Heart left ventricle (tissue), 13 donors: ENCODE measurements at regions not wholly inside any gene's neighbourhood (a gene's known extent, or its start where the extent isn't known, plus 50 kb on each side); places are given as distances from the start of the nearest gene placed in this dataset.
"Not testable (repeated sequence)": the region's sequence is repeated elsewhere in the genome, so short reads cannot be mapped to it uniquely, and the experiment has no call there.

ENCODE experiments used
- POLR2A ChIP-seq, 2 donors: fragments of 450-650 bp; IDR thresholded peaks; one replicate each; pipeline ENCODE4 v1.6.1; 2017; ENCODE audit warnings: antibody characterized with exemption in 2 of 2, mild to moderate bottlenecking in 2 of 2, moderate library complexity in 2 of 2
- TF ChIP-seq, protein P1 (sequence below), 12 donors: fragments of 200-600 bp; sonication (generic) in 4 of 12; IDR thresholded peaks; one replicate each; pipeline versions ENCODE4 v1.5.0 to v1.8.0; 2018 to 2022; ENCODE audit warnings: antibody characterized with exemption in 12 of 12, mild to moderate bottlenecking in 5 of 12
- donor health status: ischemic (EF 13 %, LVEDD 7.1; RV severe dilation, severe dysfunction).
- donor health status: DM: no; HTN: yes; CAD: no.
- donor health status: DM: no; HTN: no; CAD: no.
- donor health status: ischemic (EF 25% LVEDD 6.9; RV normal size, moderate dysfunction).
- donor health status: ischemic (EF 25% LVEDD 5.7; RV mildly dilated, moderate dysfunction).
- donor health status: ischemic (EF 35%, LVEDD 5.7; RV mildly dilated, moderate dysfunction).
- donor health status: nonischemic (EF 11% LVEDD 7.7; RV severe dilation, severe dysfunction).
- donor health status: DM: yes; HTN: yes; CAD: no.
- donor health status: PGD.
- donor health status: ischemic (EF 29% LVEDD 5.4; RV normal size, mild dysfunction).
- donor health status: nonischemic (EF 23%, LVEDD 6.1; RV moderate dilation, normal function).

DNA sequence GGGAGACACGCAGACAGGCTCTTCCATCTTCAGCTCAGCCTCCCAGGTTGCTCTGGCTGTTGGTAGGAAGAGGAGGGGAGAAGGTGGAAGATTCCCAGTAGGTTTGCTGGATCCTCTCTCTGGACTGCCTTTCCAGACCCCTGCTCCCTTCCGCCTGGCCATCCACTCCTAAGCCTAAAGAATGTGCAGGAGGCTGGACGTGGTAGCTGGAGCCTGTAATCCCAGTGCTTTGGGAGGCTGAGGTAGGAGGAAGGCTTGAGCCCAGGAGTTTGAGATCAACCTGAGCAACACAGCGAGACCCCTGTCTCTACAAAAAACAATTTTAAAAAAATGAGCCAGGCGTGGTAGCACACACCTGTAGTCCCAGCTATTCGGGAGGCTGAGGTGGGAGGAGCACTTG lies 2895.6 kb downstream of the RPIA start:
- TF ChIP-seq, protein P1, sequence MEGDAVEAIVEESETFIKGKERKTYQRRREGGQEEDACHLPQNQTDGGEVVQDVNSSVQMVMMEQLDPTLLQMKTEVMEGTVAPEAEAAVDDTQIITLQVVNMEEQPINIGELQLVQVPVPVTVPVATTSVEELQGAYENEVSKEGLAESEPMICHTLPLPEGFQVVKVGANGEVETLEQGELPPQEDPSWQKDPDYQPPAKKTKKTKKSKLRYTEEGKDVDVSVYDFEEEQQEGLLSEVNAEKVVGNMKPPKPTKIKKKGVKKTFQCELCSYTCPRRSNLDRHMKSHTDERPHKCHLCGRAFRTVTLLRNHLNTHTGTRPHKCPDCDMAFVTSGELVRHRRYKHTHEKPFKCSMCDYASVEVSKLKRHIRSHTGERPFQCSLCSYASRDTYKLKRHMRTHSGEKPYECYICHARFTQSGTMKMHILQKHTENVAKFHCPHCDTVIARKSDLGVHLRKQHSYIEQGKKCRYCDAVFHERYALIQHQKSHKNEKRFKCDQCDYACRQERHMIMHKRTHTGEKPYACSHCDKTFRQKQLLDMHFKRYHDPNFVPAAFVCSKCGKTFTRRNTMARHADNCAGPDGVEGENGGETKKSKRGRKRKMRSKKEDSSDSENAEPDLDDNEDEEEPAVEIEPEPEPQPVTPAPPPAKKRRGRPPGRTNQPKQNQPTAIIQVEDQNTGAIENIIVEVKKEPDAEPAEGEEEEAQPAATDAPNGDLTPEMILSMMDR (IDR thresholded peaks at IDR 0.05) = not testable (repeated sequence)
- TF ChIP-seq POLR2A (IDR thresholded peaks at IDR 0.05) = not testable (repeated sequence)
